Mesenchymal stem cell (in vitro differentiated cells and primary cell): ENCODE measurements at regions not wholly inside any gene's neighbourhood (a gene's known extent, or its start where the extent isn't known, plus 50 kb on each side); places are given as distances from the start of the nearest gene placed in this dataset.
A peak's percentile ranks its signal among the peaks of the same experiment; 100 is the strongest.

Source experiments
- DNase-seq: peaks from one replicate; pipeline ENCODE4 v3.0.0-alpha.2; 2013
- H2AFZ ChIP-seq: one replicate; pipeline ENCODE4 v1.6.1; 2013; ENCODE audit warnings: low read depth, mild to moderate bottlenecking, control low read depth, inconsistent platforms, low read length, moderate library complexity
- H2AK5ac ChIP-seq: 2 replicates; pipeline ENCODE4 v1.6.1; 2013; ENCODE audit warnings: low read length, moderate library complexity, mild to moderate bottlenecking, inconsistent platforms; ENCODE audit not compliant: severe bottlenecking
- H2BK120ac ChIP-seq: one replicate; pipeline ENCODE4 v1.6.1; 2013; ENCODE audit warnings: low read depth, mild to moderate bottlenecking, inconsistent platforms, low read length, moderate library complexity
- H2BK12ac ChIP-seq, 2 experiments: one replicate each; pipeline ENCODE4 v1.6.1; 2013; ENCODE audit warnings: inconsistent platforms in 2 of 2, low read length in 2 of 2, mild to moderate bottlenecking in 2 of 2, moderate library complexity in 2 of 2, control low read depth in 1 of 2
- H2BK15ac ChIP-seq: one replicate; pipeline ENCODE4 v1.6.1; 2013; ENCODE audit warnings: mild to moderate bottlenecking, low read depth, inconsistent platforms; ENCODE audit not compliant: poor library complexity, severe bottlenecking
- H2BK5ac ChIP-seq: 2 replicates; pipeline ENCODE4 v1.6.1; 2013; ENCODE audit warnings: low read depth, mild to moderate bottlenecking, low read length, control low read depth, inconsistent platforms; ENCODE audit not compliant: poor library complexity, severe bottlenecking
- H3K14ac ChIP-seq, 2 experiments: one replicate each; pipeline ENCODE4 v1.6.1; 2013; ENCODE audit warnings: inconsistent platforms in 2 of 2, low read length in 2 of 2, control low read depth in 1 of 2, mild to moderate bottlenecking in 1 of 2, moderate library complexity in 1 of 2
- H3K18ac ChIP-seq, 2 experiments: one replicate each; pipeline ENCODE4 v1.6.1; 2013; ENCODE audit warnings: inconsistent platforms in 2 of 2, low read length in 2 of 2, control low read depth in 1 of 2, low read depth in 1 of 2, mild to moderate bottlenecking in 1 of 2
- H3K23ac ChIP-seq, 2 experiments: one replicate each; pipeline ENCODE4 v1.6.1; 2013; ENCODE audit warnings: inconsistent platforms in 2 of 2, low read length in 2 of 2, mild to moderate bottlenecking in 2 of 2, moderate library complexity in 2 of 2, control low read depth in 1 of 2
- H3K27ac ChIP-seq: 2 replicates; pipeline ENCODE4 v1.5.1; 2013; ENCODE audit warnings: mild to moderate bottlenecking, moderate library complexity, low read length, control low read depth, inconsistent platforms; ENCODE audit not compliant: poor library complexity, severe bottlenecking
- H3K27me3 ChIP-seq, 2 experiments: 2 replicates each; pipeline versions ENCODE4 v1.6.1 to v1.7.0; 2013; ENCODE audit warnings: low read length in 2 of 2, mild to moderate bottlenecking in 2 of 2, moderate library complexity in 2 of 2, control low read depth in 1 of 2, inconsistent platforms in 1 of 2; ENCODE audit not compliant: control insufficient read depth in 1 of 2, insufficient read depth in 1 of 2
- H3K36me3 ChIP-seq, 2 experiments: 2 replicates each; pipeline versions ENCODE4 v1.6.1 to v1.7.0; 2013; ENCODE audit warnings: low read length in 2 of 2, control low read depth in 1 of 2, inconsistent platforms in 1 of 2, low read depth in 1 of 2, mild to moderate bottlenecking in 1 of 2; ENCODE audit not compliant: insufficient read depth in 2 of 2, control insufficient read depth in 1 of 2
- H3K4ac ChIP-seq, 2 experiments: one replicate each; pipeline ENCODE4 v1.6.1; 2013; ENCODE audit warnings: inconsistent platforms in 2 of 2, low read length in 2 of 2, mild to moderate bottlenecking in 2 of 2, moderate library complexity in 2 of 2, control low read depth in 1 of 2, low read depth in 1 of 2
- H3K4me1 ChIP-seq: 2 replicates; pipeline ENCODE4 v1.6.1; 2013; ENCODE audit warnings: low read depth, low read length, control low read depth; ENCODE audit not compliant: control insufficient read depth, insufficient read depth
- H3K4me2 ChIP-seq: 2 replicates; pipeline ENCODE4 v1.6.1; 2013; ENCODE audit warnings: low read length, mild to moderate bottlenecking, inconsistent platforms; ENCODE audit not compliant: poor library complexity, severe bottlenecking
- H3K4me3 ChIP-seq, 2 experiments: 2 replicates each; pipeline versions ENCODE4 v1.5.1 to v1.7.0; 2013; ENCODE audit warnings: low read length in 2 of 2, mild to moderate bottlenecking in 2 of 2, control low read depth in 1 of 2, low read depth in 1 of 2; ENCODE audit not compliant: insufficient read depth in 1 of 2
- H3K79me1 ChIP-seq: replicated peaks from 2 replicates; pipeline ENCODE4 v1.6.1; 2013; ENCODE audit warnings: mild to moderate bottlenecking, control low read depth, low read length, inconsistent platforms; ENCODE audit not compliant: poor library complexity, severe bottlenecking
- H3K9ac ChIP-seq: 2 replicates; pipeline ENCODE4 v1.7.0; 2013; ENCODE audit warnings: mild to moderate bottlenecking, low read length, moderate library complexity
- H3K9me3 ChIP-seq: 2 replicates; pipeline ENCODE4 v1.7.0; 2013; ENCODE audit warnings: mild to moderate bottlenecking, low read length; ENCODE audit not compliant: control insufficient read depth
- H4K8ac ChIP-seq: one replicate; pipeline ENCODE4 v1.6.1; 2013; ENCODE audit warnings: inconsistent platforms, mild to moderate bottlenecking, low read length, moderate library complexity
- H4K91ac ChIP-seq: one replicate; pipeline ENCODE4 v1.6.1; 2013; ENCODE audit warnings: mild to moderate bottlenecking, low read length, inconsistent platforms
- WGBS: methylation state at CpG from one replicate; pipeline ENCODE4 v1.1.7; 2013; ENCODE audit warnings: mixed read lengths; 5-methylcytosine and 5-hydroxymethylcytosine counted together

DNA sequence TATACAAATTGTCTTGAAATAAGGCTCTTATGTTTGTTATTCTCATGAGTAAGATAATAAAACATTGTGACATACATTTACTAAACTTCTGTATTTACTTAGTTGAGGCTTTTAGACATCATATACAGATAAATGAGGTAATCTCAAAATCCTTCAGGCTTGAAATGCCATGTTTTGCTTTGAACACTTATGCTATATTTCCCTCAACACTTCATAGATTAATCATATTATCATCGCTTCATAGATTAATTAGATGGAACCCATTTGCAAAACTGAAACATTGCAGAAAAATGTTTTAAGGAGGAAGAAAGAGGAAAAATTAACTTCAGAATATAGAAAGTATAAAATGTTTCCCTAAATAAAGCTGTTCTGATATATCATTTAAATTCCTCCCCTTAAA is 165.0 kb upstream of the CNTNAP2 start:
- Histone ChIP-seq H2BK12ac (no peak overlapping the region), H2BK5ac (no peak overlapping the region), H2AFZ (no peak overlapping the region), H3K4me3 (no peak overlapping the region), H3K4me1 (no peaks in the 10 kb centered on the region), H4K8ac (no peak overlapping the region), H2AK5ac (no peak overlapping the region), H3K36me3 (no peaks in the 10 kb centered on the region), H3K9me3 (peaks cover 25% of the 10 kb centered on the region), H3K27ac (no peak overlapping the region), H3K79me1 (no peaks in the 10 kb centered on the region), H3K23ac (no peak overlapping the region), H3K18ac (no peak overlapping the region), H3K4ac (no peak overlapping the region), H3K4me2 (no peak overlapping the region), H3K27me3 (no peaks in the 10 kb centered on the region), H3K14ac (no peak overlapping the region), H2BK15ac (no peak overlapping the region), H4K91ac (no peak overlapping the region), H2BK120ac (no peak overlapping the region), H3K9ac (no peak overlapping the region)
- WGBS, result no CpG with 5 or more reads among the region's 1 CpG
- DNase-seq, result no peak

DNA sequence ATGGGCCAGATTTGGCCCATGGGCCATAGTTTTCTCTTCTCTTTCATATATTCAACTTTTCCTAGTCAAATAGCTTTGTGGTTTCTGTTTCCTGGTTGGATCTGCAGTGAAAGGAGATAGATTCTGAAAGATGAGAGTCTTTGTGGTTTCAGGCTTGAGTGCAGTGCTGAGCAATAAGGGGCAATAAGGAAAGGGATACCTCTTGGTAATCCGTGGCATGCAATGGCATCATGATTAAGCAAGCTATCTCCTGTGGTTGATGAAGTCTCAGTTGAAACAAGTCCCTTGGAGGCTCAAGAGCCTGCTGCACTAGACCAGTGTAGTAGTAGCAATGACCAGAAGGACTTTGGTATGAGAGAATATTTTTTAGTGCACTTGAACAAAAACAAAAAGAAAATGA is 187.7 kb upstream of the CNTNAP2 start:
- no peak overlapping the region for H3K4me3 ChIP-seq
- no peaks in the 10 kb centered on the region for H3K79me1 ChIP-seq
- H3K23ac ChIP-seq, result no peak overlapping the region
- H2AFZ ChIP-seq, result no peak overlapping the region
- H2AK5ac ChIP-seq, result no peak overlapping the region
- H3K4me1 ChIP-seq, result no peaks in the 10 kb centered on the region
- peak; percentile 57 for DNase-seq
- peaks cover 21% of the 10 kb centered on the region for H3K9me3 ChIP-seq
- H2BK12ac ChIP-seq, result no peak overlapping the region
- no peak overlapping the region for H3K4ac ChIP-seq
- H3K27ac ChIP-seq, result no peak overlapping the region
- no peak overlapping the region for H3K4me2 ChIP-seq
- no peak overlapping the region for H3K14ac ChIP-seq
- no peaks in the 10 kb centered on the region for H3K36me3 ChIP-seq
- WGBS, result 18% methylated on average over 1 of the region's 1 CpG
- H4K8ac ChIP-seq, result no peak overlapping the region
- no peak overlapping the region for H3K18ac ChIP-seq
- no peak overlapping the region for H2BK120ac ChIP-seq
- no peak overlapping the region for H2BK15ac ChIP-seq
- H3K27me3 ChIP-seq, result no peaks in the 10 kb centered on the region
- no peak overlapping the region for H4K91ac ChIP-seq
- no peak overlapping the region for H3K9ac ChIP-seq
- no peak overlapping the region for H2BK5ac ChIP-seq

DNA sequence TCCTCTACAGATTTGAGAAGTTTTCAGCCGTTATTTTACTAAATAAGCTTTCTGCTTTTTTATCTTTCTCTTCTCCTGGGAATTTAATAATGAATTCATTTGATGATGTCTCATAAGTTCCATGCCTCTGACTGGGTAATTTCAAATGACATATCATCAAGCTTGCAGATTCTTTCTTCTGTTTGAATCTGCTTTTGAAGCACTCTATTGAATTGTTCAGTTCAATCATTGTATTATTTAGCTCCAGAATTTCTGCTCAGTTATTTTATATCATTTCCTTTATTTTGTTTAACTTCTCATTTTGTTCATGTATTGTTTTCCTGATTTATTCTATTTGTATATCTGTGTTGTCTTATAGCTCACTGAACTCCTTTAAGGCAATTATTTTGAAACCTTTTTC is 196.9 kb upstream of the CNTNAP2 start:
- Histone ChIP-seq H3K23ac (no peak overlapping the region), H2BK12ac (no peak overlapping the region), H3K9me3 (peaks cover 47% of the 10 kb centered on the region), H3K9ac (no peak overlapping the region), H4K8ac (no peak overlapping the region), H3K27ac (no peak overlapping the region), H3K18ac (no peak overlapping the region), H3K14ac (no peak overlapping the region), H2BK5ac (no peak overlapping the region), H3K4me3 (no peak overlapping the region), H4K91ac (no peak overlapping the region), H3K36me3 (no peaks in the 10 kb centered on the region), H3K4me2 (no peak overlapping the region), H3K4ac (no peak overlapping the region), H3K27me3 (no peaks in the 10 kb centered on the region), H2AK5ac (no peak overlapping the region), H2AFZ (no peak overlapping the region), H2BK15ac (no peak overlapping the region), H2BK120ac (no peak overlapping the region), H3K79me1 (no peaks in the 10 kb centered on the region), H3K4me1 (no peaks in the 10 kb centered on the region)
- no peak for DNase-seq
- WGBS, result no CpG with 5 or more reads among the region's 1 CpG

DNA sequence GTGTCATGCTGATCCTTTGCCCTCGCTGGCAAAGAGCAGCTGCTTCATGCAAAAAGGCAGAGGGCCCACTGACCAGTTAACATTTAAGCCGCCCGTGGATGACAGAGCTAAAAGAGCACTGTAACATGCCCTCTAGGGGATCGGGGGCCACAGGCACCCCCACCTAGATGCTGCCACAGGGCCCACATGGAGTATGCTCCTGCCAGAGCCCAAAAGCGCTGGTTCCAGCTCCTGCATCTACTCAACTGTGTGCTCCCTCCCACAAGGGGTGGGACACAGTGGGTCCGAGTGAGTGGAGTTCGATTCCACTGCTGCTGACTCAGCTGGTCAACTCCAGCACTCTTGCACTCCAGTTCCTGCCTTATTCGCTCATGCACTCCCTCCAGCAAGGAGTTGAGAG is 199.8 kb upstream of the CNTNAP2 start:
- Histone ChIP-seq H3K4me3 (no peak overlapping the region), H3K9ac (no peak overlapping the region), H3K14ac (no peak overlapping the region), H3K27me3 (no peaks in the 10 kb centered on the region), H3K79me1 (no peaks in the 10 kb centered on the region), H2BK120ac (no peak overlapping the region), H3K4ac (no peak overlapping the region), H3K36me3 (no peaks in the 10 kb centered on the region), H2BK12ac (peak overlapping the region in 1 of 2 experiments; percentile 0), H3K23ac (no peak overlapping the region), H4K8ac (no peak overlapping the region), H2BK15ac (no peak overlapping the region), H3K4me2 (no peak overlapping the region), H2AFZ (no peak overlapping the region), H3K27ac (no peak overlapping the region), H2BK5ac (no peak overlapping the region), H2AK5ac (no peak overlapping the region), H4K91ac (no peak overlapping the region), H3K18ac (peak overlapping the region in 1 of 2 experiments; percentile 5), H3K9me3 (peaks cover 42% of the 10 kb centered on the region), H3K4me1 (no peaks in the 10 kb centered on the region)
- WGBS, result 85% methylated on average over 6 of the region's 8 CpGs
- no peak for DNase-seq
